ENCODE measurements at regions not wholly inside any gene's neighbourhood (a gene's known extent, or its start where the extent isn't known, plus 50 kb on each side); places are given as distances from the start of the nearest gene placed in this dataset.
A peak's percentile ranks its signal among the peaks of the same experiment; 100 is the strongest.
"Not testable (repeated sequence)": the region's sequence is repeated elsewhere in the genome, so short reads cannot be mapped to it uniquely, and the experiment has no call there.

DNA sequence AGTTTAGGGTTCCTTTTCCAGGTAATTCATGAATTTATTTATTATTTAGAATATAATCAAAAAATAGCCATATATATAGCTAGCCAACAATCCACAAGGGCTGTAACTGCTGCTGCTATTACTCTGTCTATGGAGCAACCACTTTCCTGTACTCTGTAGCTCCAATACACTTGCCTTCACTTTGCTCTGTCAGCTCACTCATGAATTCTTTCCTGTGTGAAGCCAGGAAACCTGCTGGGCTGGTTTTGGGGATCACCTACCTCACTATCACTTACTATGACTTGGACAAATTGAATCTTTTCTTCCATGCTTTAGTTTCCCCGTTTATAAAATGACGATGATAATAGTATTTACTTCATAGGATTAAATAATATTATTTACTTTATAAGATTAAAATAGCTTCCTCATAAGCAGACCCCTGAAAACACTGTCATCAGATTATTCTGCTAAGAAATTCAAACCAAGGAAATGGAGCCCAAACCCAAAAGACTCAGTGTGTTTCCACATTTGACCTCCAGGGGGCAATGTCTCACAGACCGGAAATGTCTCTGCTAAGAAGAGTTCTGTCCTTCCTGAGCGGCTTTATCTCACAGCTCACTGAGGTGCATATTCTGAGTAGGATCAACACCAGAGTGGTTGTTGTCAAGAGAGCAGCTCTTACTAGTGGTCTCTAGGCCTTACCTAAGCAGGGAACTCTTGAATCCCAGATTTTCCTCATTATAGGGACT, 457.1 kb downstream of the DAD1 start:
- no peak for DNase-seq

DNA sequence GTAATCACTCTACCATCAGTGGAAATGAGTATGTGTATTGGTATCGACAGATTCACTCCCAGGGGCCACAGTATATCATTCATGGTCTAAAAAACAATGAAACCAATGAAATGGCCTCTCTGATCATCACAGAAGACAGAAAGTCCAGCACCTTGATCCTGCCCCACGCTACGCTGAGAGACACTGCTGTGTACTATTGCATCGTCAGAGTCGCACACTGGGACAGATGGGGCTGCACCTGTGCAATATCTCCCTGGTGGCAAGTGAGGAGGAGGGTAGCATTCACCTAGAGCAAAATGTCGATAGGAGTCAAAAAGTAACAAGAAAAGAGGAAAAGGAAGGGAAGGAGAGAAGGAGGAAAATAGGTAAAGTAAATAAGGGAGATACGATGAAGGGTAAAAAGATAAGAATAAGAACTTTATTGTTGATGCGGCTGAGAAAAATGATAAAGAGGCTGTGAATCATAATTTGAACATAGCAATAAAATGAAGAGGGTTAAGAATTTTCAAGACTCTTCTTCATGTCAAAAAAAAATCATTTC, 450.5 kb upstream of the OR4E1 start:
- no peak for DNase-seq

DNA sequence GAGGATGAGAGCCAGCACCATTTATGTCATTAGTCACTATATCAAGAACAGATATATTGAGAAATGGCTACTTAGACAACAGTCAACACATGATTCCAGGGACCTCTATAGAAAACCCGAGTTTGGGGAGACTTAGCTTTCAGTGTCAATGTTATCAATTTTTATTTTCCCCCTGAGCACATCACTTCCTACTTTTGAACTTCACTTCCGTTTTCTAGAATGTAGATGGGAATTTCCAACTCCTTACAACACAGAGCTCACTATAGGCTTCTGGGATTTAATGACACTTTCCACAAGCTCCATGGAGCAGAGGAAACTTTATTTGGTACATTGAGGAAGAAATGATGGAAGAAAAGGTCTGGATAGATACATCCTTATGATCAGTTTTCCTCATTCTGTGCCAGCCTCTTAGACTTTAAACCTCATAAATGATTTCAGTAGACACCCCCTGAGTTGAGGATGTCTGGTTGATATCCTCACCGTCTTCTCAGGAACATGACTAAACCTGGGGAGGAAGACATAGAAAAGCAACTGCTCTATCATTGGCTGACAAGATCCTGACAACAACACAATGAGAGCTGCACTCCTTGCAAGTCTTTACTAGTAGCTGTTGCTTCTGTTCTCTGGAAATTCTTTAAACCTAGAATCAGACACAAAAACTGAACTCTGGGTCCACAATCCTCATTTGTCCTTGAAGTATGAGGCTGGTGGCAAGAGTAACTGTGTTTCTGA, 449.4 kb upstream of the OR4E1 start:
- DNase-seq: no peak

DNA sequence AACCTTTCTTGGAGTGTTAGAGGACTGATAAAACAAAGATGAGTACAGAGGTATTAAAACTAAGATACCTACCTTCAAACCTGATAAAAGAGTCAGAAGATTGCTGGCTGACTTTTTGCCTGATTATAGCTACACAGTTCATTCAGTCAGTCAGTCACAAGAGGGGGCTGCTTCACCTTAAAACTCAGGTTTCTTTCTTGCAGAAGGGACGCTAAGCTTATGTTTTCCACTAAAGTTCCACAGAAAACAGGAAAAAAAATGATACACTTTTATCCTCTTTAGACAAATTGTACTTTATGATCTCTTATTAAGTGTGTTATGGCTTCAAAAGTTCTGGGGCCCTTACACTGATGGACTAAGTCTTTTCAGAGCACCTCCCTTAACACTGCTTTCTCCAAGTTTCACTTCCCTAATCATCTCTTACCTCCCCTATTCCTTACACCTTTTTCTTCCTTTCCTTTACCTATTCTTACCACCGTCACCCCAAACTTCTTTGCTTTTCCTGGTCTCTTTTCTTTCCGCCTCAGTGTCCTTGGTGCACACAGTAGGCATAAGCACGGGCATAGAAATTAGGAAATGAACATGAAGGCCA, 448.7 kb upstream of the OR4E1 start:
- no peak for DNase-seq

DNA sequence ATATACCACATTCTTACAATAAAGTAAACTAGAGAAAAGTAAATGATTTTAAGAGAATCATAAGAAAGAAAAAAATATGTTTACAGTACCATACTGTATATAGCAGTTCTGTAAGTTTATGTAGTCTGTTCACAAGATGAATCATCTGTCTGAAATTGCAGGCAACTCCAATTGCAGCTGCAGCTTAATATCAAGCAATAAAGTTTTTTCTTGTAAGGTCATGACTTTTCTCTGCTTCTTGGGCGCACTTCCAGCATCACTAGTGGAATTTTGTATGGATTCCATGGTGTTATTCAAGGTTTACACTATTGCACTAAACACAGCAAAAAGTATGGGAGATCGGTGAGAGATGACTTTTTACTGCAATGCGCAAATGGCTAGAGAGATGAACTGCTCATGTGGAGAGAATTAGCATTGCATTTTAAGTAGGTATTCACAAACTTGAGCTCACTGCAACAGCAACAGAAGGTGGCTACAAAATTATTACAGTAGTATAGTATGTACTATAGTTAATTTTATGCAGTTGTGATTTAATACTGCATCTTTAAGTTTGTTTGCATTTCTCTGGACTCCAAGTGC, 445.4 kb upstream of the OR4E1 start:
- DNase-seq: no peak

DNA sequence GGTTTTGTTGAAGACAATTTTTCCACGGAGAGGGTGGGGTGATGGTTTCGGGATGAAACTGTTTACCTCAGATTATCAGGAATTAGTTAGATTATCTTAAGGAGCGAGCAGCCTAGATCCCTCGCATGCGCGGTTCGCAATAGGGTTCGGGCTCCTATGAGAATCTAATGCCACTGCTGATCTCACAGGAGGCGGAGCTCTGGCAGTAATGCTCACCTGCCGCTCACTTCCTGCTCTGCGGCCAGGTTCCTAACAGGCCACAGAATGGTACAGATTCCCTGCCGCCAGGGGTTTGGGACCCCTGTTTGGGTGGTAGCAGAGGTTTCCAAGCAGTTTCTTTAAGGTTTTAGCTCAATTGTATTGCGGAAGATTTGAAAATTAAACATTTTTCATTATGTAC, 439.8 kb upstream of the OR4E1 start:
- DNase-seq: no peak

DNA sequence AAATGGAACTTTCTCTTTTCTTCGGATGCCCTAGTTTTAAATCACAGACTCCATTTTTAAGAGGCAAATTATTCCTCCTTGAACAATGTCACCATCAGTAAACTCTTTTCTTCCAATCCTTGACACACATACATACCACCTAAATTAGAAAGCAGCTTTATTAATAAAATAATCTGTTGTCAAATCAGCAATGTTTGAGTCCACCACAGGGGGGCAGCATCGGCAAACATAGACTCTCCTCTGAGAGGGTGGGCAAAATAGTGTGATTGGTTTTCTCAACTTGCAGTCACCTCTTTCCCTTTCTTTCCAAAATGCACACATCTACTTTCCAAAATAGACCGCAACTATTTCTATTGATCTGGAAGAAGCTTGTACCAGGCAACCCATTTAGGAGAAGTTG, 438.4 kb upstream of the OR4E1 start:
- DNase-seq: no peak

DNA sequence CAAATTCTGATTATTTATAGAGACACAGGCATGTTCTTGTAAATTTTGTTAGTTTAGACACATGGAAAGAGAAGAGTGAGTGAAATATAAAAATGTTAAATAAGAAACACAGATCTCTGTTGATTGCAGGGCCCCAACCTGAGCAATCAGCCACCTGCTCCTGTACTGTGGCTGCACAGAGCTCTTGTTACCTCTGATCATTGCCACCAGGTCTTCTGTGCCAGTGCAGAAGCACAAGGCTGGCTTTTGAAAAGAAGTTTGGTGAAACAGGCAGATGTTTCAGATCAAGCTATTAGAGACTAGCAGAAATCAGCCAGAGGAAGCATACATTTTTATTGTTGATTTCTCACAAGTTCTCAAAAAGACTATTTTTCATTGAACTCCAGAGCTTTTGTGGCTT, 434.1 kb upstream of the OR4E1 start:
- DNase-seq: no peak

DNA sequence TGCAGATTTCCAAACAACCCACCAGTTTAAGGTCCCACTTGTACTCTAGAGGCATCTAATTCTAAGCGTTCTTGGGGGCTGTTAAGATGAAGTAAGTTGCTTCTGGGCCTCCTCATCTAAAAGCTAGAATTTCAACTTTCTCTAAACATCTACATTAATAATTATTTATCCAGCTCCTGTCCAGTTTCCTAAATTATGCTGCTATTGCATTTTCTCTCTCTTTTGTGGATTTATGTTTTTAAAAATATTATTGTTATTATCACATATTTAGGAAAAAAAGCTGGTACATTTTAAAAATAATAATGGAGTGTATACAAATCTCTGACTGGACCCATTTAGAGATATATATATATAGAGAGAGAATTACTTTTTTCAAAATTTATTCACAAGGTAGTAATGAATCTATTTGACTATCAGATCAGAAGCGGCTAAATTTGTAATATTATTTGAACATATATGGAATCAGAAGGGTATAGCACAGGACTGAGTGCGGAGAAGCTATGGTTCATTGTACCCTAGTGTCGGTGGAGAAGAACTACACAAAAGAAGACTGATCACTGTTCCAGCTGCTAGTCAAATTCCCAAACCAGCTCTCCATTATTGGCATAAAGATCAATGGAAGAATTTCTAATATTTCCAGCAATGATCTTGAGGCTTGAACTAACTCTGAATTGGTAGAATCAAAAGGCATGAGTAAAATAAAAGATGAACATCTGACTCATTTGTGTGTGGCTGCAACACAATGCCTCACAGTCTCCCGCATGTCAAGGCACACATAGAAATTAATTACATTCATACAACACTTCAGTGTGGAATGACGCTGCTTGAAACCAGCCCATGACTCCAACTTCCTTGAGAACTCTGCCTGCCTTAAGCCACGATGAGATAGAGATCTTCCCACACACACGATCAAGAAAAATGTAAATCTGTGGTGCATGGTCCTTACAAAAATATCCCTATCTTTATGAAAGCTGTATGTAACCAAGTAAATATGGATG, 433.4 kb upstream of the OR4E1 start:
- no peak for DNase-seq

DNA sequence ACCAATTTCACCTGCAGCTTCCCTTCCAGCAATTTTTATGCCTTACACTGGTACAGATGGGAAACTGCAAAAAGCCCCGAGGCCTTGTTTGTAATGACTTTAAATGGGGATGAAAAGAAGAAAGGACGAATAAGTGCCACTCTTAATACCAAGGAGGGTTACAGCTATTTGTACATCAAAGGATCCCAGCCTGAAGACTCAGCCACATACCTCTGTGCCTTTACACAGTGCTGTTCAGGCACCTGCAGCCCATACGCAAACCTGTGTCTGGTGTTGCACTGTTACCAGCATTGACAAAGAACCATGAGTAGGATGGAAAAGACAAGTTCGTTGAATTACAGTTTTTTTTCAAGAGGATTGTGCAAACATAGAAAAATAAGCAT, 432.0 kb upstream of the OR4E1 start:
- DNase-seq: no peak

DNA sequence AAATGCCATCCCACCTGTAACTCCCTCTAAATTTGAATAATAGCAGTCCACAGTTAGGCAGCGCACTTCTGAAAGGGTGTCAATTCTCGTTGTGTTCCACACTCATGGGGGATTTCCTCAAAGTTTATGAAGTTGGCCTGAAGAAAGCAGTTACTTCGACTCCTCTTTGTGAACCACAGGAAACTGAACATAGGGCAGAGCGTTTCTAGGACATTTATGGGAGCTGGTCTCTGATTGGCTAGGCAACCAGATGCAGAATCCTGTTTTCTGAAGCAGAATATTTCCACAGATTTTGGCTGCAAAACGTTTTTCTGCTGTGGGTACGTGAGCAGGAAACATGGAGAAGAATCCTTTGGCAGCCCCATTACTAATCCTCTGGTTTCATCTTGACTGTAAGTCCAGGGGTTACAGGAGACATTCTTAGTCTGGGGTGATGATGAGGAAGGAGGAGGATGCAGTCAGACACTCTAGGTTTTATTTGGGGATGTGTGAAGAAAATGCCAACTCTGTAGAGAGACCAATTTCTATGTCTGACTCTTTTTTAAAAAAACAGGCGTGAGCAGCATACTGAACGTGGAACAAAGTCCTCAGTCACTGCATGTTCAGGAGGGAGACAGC, 431.5 kb upstream of the OR4E1 start:
- no peak for DNase-seq

DNA sequence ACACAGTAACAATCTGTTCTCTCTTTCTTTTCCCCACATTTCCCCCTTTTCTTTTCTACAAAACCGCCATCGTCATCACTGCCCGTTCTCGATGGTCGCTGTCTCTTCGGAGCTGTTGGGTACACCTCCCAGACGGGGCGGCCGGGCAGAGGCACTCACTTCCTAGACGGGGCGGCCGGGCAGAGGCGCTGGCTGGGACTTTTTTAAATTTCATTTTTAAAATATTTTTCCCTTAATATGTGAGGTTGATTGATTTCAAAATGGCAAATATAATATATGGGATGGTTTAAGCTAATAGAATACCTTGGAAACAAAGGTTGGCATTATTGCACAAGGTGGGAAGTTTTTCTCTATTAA, 427.1 kb upstream of the OR4E1 start:
- not testable (repeated sequence) for DNase-seq

DNA sequence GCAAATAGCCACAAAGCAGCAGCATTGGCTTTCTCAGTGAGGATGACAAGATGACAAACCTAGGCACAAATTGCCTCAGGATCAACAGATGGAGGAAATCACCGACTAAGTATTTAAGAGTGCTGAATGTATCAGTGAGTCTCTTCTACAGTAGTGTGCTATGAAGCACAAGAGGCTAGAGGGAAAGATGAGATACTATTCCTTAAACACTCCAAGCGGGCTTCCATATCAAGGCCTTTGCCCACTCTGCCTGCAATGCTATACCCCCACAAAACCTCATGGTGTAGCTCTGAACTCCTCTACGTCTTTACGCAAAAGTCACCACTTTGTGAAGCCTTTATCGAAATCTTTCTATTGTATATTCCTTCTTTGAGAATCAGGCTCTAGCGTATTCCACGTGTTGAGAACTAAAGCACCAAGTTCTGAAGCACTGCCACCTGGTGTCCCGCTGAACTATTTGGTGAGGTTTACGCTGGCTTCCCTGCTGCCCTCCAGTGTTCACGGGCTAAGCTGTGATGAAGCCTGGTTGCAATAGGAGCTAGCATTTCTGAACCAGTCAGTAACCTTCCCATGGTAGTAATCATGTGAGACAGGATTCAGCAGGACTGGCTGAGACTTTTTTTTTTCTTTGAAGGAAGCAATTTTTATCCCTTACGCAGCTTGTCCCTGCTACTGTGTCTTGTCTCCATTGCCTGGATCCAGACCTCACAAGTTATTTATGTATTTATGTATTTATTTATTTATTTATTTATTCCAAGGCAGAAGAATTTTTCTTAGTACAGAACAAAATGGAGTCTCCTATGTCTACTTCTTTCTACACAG, 426.5 kb upstream of the OR4E1 start:
- DNase-seq: peak in 1 of 2 experiments; percentile 34

DNA sequence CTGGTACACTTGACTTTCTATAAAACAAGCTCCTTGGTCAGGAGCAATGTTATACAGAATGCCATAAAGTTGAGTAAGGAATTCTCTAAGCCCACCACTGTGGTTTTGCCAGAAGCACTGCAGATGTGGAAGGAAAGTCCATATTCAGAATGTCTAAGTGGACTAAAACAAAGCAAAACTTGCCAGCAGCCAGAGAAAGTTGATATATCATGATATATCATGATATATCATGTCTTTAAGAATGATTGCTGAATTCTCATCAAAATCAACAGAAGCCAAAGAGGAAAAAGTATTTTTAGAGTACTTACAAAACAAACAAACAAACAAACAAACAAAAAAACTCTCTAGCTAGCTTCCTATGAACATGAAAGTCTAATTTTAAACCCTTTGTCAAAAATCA, 424.8 kb upstream of the OR4E1 start:
- no peak for DNase-seq

DNA sequence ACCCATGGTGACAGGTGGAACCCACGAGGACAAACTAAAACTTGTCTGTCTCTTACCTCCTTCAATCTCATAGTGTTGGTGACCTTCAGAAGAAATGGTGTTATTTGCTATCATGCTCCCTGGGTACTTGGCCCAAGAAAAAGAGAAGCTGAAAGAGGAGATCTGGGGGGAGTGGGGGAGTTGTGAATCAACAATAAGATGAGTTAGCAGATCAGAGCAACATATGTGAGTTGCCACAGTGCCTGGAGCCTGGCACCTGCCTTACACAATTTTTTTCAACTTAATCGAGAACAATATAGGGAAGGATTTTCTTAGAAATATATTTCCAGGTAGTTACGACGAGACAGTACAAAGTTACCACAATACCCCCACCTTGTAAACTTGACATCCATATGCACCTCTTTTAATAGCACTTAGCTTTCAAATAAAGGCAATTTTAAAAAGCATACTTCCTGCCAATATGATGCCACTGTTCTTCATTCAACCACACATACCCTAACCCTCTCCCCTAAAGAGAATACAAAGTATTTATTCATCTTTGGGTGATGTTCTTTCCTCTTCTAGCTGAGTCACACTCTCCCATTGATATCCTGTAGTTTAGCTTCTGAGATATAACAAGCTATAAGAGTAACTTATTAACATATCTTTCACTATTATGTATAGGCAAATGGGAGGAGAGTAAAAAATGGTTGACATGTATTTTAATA, 424.1 kb upstream of the OR4E1 start:
- DNase-seq: no peak

DNA sequence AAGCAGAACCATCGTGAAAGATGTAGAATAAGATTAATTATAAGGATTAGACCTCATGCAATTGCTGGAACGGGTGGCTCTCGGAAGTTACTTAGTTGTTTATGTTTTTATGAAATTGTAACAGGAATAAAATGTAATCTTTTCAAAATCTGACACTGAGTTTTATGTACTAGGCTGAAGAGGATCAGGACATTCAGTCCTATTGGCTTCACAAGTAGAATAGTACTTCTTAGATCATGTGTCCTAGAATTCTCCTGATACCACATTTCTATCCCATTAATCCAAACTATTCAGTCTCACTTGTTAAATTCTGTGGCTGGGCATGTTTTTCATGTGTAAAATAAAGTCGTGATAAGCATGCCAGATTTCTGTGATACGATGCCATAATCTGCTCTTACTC, 423.5 kb upstream of the OR4E1 start:
- DNase-seq: no peak

DNA sequence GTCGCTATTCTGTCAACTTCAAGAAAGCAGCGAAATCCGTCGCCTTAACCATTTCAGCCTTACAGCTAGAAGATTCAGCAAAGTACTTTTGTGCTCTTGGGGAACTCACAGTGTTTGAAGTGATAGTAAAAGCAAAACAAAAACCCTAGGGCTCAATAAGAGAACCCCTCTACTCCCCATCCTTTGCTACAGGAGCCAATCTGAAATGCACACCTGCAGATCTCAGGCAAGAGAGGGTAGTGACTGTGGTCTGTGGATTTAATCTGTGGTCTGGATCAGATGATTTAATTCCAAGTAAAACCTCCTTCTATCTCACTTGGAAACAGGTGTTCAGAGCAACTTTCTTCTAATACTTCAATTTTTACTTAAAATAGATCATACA, 422.9 kb upstream of the OR4E1 start:
- DNase-seq: no peak

DNA sequence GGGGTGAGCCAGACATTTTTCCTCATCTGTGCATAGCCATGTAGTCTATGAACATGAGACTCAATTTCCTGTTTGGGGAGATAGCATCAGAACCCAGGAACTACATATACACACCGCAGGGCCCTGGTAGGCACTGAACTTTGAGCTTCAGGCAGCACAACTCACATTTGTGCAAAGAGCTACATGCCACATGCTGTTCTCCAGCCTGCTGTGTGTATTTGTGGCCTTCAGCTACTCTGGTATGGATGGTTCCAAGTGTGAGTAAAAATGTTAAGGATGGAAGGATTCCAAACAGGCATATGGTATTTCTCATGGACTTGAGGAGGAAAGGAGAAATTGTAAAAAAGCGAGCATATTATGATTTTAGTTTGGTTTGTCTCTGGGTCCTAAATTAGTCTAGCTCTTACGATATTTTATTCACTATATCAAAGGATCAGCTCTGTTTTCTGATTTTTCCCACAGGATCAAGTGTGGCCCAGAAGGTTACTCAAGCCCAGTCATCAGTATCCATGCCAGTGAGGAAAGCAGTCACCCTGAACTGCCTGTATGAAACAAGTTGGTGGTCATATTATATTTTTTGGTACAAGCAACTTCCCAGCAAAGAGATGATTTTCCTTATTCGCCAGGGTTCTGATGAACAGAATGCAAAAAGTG, 422.4 kb upstream of the OR4E1 start:
- DNase-seq: no peak

DNA sequence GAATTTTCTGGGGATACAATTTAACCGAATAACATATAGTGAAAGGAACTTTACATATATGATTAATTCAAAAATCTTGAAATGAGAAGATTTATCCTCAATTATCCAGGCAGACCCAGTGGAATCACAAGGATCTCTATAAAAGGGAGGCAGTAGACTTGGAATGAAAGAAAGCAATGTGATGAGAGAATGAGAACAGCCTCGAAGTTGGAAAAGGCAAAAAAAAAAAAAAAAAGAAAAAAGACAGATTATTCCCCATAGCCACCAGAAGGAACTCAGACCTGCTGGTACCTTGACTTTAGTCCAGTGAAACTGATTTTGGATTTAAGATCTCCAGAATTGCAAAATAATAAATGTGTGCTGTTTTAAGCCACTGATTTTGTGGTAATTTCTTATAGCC, 416.3 kb upstream of the OR4E1 start:
- no peak for DNase-seq

Measured in NCI-H524 (cell line).